OCI-LY3 (cell line): ENCODE measurements at regions not wholly inside any gene's neighbourhood (a gene's known extent, or its start where the extent isn't known, plus 50 kb on each side); places are given as distances from the start of the nearest gene placed in this dataset.
"Not testable (repeated sequence)": the region's sequence is repeated elsewhere in the genome, so short reads cannot be mapped to it uniquely, and the experiment has no call there.

Experiments
- H2AFZ ChIP-seq: fragments of 200-600, 300-600 bp; shearing (Covaris generic); 2 replicates; pipeline ENCODE4 v1.6.0; 2014; ENCODE audit warnings: antibody characterized with exemption, low read depth, low read length
- H3K27ac ChIP-seq: fragments of 200-600, 300-600 bp; sonication (generic); 2 replicates; pipeline ENCODE4 v1.5.1; 2014; ENCODE audit warnings: mild to moderate bottlenecking, low read length, moderate library complexity, mixed read lengths
- H3K27me3 ChIP-seq: fragments of 200-600, 300-600 bp; sonication (generic); 2 replicates; pipeline ENCODE4 v1.6.1; 2014; ENCODE audit warnings: low read depth, low read length, mixed read lengths
- H3K36me3 ChIP-seq: fragments of 200-600, 300-600 bp; sonication (generic); replicated peaks from 2 replicates; pipeline ENCODE3; 2014; ENCODE audit warnings: low read depth, low read length, mixed read lengths
- H3K4me1 ChIP-seq: fragments of 300-600, 200-600 bp; sonication (generic); 2 replicates; pipeline ENCODE4 v1.6.1; 2014; ENCODE audit warnings: low read length, mixed read lengths
- H3K4me2 ChIP-seq: fragments of 200-600, 300-600 bp; sonication (generic); 2 replicates; pipeline ENCODE4 v1.6.1; 2014; ENCODE audit warnings: low read length, mixed read lengths
- H3K4me3 ChIP-seq: fragments of 300-600, 200-600 bp; sonication (generic); 2 replicates; pipeline ENCODE4 v1.5.1; 2014; ENCODE audit warnings: antibody characterized with exemption, mild to moderate bottlenecking, low read length, moderate library complexity
- H3K79me2 ChIP-seq: fragments of 300-600, 200-600 bp; shearing (Covaris generic); 2 replicates; pipeline ENCODE4 v1.6.1; 2014; ENCODE audit warnings: mild to moderate bottlenecking, low read length, mixed read lengths
- H3K9ac ChIP-seq: fragments of 300-600, 200-600 bp; shearing (Covaris generic); 2 replicates; pipeline ENCODE4 v1.6.0; 2014; ENCODE audit warnings: mild to moderate bottlenecking, low read length, moderate library complexity
- H3K9me3 ChIP-seq: fragments of 200-600, 300-600 bp; shearing (Covaris generic); 2 replicates; pipeline ENCODE4 v1.6.1; 2014; ENCODE audit warnings: low read length, mixed read lengths; ENCODE audit not compliant: insufficient read depth
- H4K20me1 ChIP-seq: fragments of 200-600, 300-600 bp; sonication (generic); 2 replicates; pipeline ENCODE4 v1.6.1; 2016; ENCODE audit warnings: low read length, mixed read lengths; ENCODE audit not compliant: insufficient read depth
- CTCF ChIP-seq: fragments of 200-600, 300-600 bp; sonication (generic); IDR thresholded peaks from 2 replicates; pipeline ENCODE4 v1.5.1; 2014; ENCODE audit warnings: antibody characterized with exemption, low read length, low read depth
- EZH2phosphoT487 ChIP-seq: fragments of 200-600 bp; shearing (Covaris generic); IDR thresholded peaks from 2 replicates; pipeline ENCODE4 v1.6.1; 2018; ENCODE audit warnings: antibody characterized with exemption, mixed run types, low read depth

DNA sequence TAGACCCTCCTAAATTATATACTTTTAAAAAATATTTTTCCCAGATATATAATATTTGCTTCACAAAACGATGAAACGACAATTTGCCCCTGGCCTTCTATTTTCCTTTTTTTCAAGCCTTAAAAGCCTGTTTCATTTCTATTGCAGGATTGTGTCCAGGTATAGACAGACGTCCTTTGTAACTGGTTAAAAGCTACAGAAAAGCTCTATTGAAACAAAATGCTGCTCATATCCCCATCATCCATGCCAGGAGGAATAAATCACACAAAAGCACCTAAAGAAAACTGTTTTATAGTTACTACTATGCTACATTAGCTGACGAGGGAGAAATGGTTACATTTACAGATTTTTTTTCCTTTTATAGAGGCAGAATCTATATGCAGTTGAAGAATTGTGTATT is 765.1 kb downstream of the DIAPH3 start:
- H3K36me3 ChIP-seq: no peaks in the 10 kb centered on the region
- H3K4me2 ChIP-seq: no peak overlapping the region
- no peak overlapping the region for H3K4me3 ChIP-seq
- no peaks in the 10 kb centered on the region for H3K9me3 ChIP-seq
- H3K27ac ChIP-seq: no peak overlapping the region
- no peaks in the 10 kb centered on the region for H4K20me1 ChIP-seq
- no peak overlapping the region for H2AFZ ChIP-seq
- no peaks in the 10 kb centered on the region for H3K27me3 ChIP-seq
- no peaks in the 10 kb centered on the region for H3K79me2 ChIP-seq
- H3K4me1 ChIP-seq: no peaks in the 10 kb centered on the region
- H3K9ac ChIP-seq: no peak overlapping the region
- no peak for TF ChIP-seq EZH2phosphoT487
- TF ChIP-seq CTCF: no peak

GRCh38 chr13:59399513-59399912 is 764.2 kb downstream of the DIAPH3 start:
- Histone ChIP-seq H3K4me2 (no peak overlapping the region), H3K9ac (no peak overlapping the region), H3K4me3 (no peak overlapping the region), H2AFZ (no peak overlapping the region), H4K20me1 (no peaks in the 10 kb centered on the region), H3K9me3 (no peaks in the 10 kb centered on the region), H3K4me1 (no peaks in the 10 kb centered on the region), H3K79me2 (no peaks in the 10 kb centered on the region), H3K27ac (no peak overlapping the region), H3K36me3 (no peaks in the 10 kb centered on the region), H3K27me3 (no peaks in the 10 kb centered on the region)
- TF ChIP-seq CTCF: no peak
- no peak for TF ChIP-seq EZH2phosphoT487

- Histone ChIP-seq H2AFZ (no peak overlapping the region), H3K4me3 (no peak overlapping the region), H3K9me3 (peaks cover 20% of the 10 kb centered on the region; the same call in 1 of the 2 replicates), H3K27ac (no peak overlapping the region), H3K9ac (no peak overlapping the region), H4K20me1 (no peaks in the 10 kb centered on the region), H3K4me1 (no peaks in the 10 kb centered on the region), H3K79me2 (no peaks in the 10 kb centered on the region), H3K27me3 (no peaks in the 10 kb centered on the region), H3K4me2 (no peak overlapping the region), H3K36me3 (peaks cover 4% of the 10 kb centered on the region)
- TF ChIP-seq CTCF (no peak), EZH2phosphoT487 (no peak)
Observed at GRCh38 chr13:59404331-59404730, 759.4 kb downstream of the DIAPH3 start.

GRCh38 chr13:59407251-59407650 is 756.5 kb downstream of the DIAPH3 start:
- H3K36me3 ChIP-seq, H3K4me1 ChIP-seq, H2AFZ ChIP-seq, H3K4me2 ChIP-seq, H3K4me3 ChIP-seq, H3K27ac ChIP-seq, H3K9ac ChIP-seq, H4K20me1 ChIP-seq, H3K79me2 ChIP-seq, H3K27me3 ChIP-seq: not testable (repeated sequence)
- peaks cover 20% of the 10 kb centered on the region for H3K9me3 ChIP-seq

- Histone ChIP-seq H3K27ac (no peak overlapping the region), H3K79me2 (no peaks in the 10 kb centered on the region), H3K9ac (no peak overlapping the region), H3K4me1 (peaks cover 14% of the 10 kb centered on the region), H3K36me3 (peaks cover 6% of the 10 kb centered on the region), H3K9me3 (peaks cover 20% of the 10 kb centered on the region), H3K27me3 (peaks cover 5% of the 10 kb centered on the region; the same call in 1 of the 2 replicates), H2AFZ (no peak overlapping the region), H4K20me1 (no peaks in the 10 kb centered on the region), H3K4me2 (no peak overlapping the region), H3K4me3 (no peak overlapping the region)
- TF ChIP-seq CTCF: no peak
- TF ChIP-seq EZH2phosphoT487: no peak
Observed at GRCh38 chr13:59408738-59409137, 755.0 kb downstream of the DIAPH3 start.
